Endothelial cell of umbilical vein (primary cell): ENCODE measurements at regions not wholly inside any gene's neighbourhood (a gene's known extent, or its start where the extent isn't known, plus 50 kb on each side); places are given as distances from the start of the nearest gene placed in this dataset.

ENCODE experiments used
- BruUV-seq: library from RNA; stranded (reverse); fragments of 400-500 nt; replicated peaks from 2 replicates; lab custom pipeline; 2021; lab: Mats Ljungman, UMichigan
- CTCF ChIA-PET: fragments of 300-600, 350-600 bp; sonication (Branson Sonifier 250); formaldehyde crosslinking; loops from one replicate; lab custom pipeline; 2021; ENCODE audit warnings: antibody characterized with exemption, inconsistent platforms; lab: Charles Lee
- POLR2A ChIA-PET: fragments of 300-600, 350-600 bp; sonication (Branson Sonifier 250); formaldehyde crosslinking; loops from one replicate; lab custom pipeline; 2021; ENCODE audit warnings: antibody characterized with exemption, inconsistent platforms; lab: Charles Lee
- DNase-seq: peaks from one replicate; pipeline ENCODE4 v3.0.0-alpha.2; 2011; ENCODE audit warnings: low read depth, low spot score
- FAIRE-seq: peaks from 2 replicates; lab custom pipeline; 2011; peaks lifted over from hg19 to GRCh38; lab: Jason Lieb, UNC
- H2AFZ ChIP-seq: 2 replicates; pipeline ENCODE4 v1.6.0; 2012; ENCODE audit warnings: low read depth, low read length, control low read depth, inconsistent platforms
- H3K27ac ChIP-seq: 2 replicates; pipeline ENCODE4 v1.5.1; 2011; ENCODE audit warnings: low read depth, mild to moderate bottlenecking, control low read depth, low read length, moderate library complexity; ENCODE audit not compliant: insufficient read depth
- H3K27me3 ChIP-seq, 2 experiments: 2 replicates each; pipeline versions ENCODE4 v1.6.0 to v1.6.1; 2011; ENCODE audit warnings: low read length in 2 of 2, mixed read lengths in 1 of 2; ENCODE audit not compliant: control insufficient read depth in 2 of 2, insufficient read depth in 2 of 2
- H3K36me3 ChIP-seq, 2 experiments: 2 replicates in 1 of 2; 3 replicates in 1 of 2; pipeline ENCODE4 v1.5.1; 2011; ENCODE audit warnings: low read length in 2 of 2, mild to moderate bottlenecking in 1 of 2, moderate library complexity in 1 of 2; ENCODE audit not compliant: control insufficient read depth in 2 of 2, insufficient read depth in 2 of 2; ENCODE audit errors: extremely low read depth in 1 of 2
- H3K4me1 ChIP-seq: 3 replicates; pipeline ENCODE4 v1.5.1; 2011; ENCODE audit warnings: mild to moderate bottlenecking, low read length; ENCODE audit not compliant: control insufficient read depth, insufficient read depth; ENCODE audit errors: extremely low read depth
- H3K4me2 ChIP-seq: 2 replicates; pipeline ENCODE4 v1.6.1; 2011; ENCODE audit warnings: low read length, control low read depth, mixed read lengths; ENCODE audit not compliant: insufficient read depth
- H3K4me3 ChIP-seq, 3 experiments: fragments of 200-600 bp in 1 of 3; sonication (generic), shearing (Covaris generic) in 1 of 3; replicated peaks in 1 of 3; 2 replicates each; pipeline ENCODE4 v1.5.1; 2011 to 2016; ENCODE audit warnings: control low read depth in 3 of 3, low read length in 3 of 3, mild to moderate bottlenecking in 2 of 3, inconsistent platforms in 1 of 3, low read depth in 1 of 3, moderate library complexity in 1 of 3; ENCODE audit not compliant: insufficient read depth in 1 of 3
- H3K79me2 ChIP-seq: 2 replicates; pipeline ENCODE4 v1.6.0; 2012; ENCODE audit warnings: low read length, inconsistent platforms; ENCODE audit not compliant: control insufficient read depth, insufficient read depth
- H3K9ac ChIP-seq: replicated peaks from 2 replicates; pipeline ENCODE3; 2011; ENCODE audit warnings: low read length, control low read depth; ENCODE audit not compliant: insufficient read depth; ENCODE audit errors: extremely low read depth
- H3K9me1 ChIP-seq: replicated peaks from 3 replicates; pipeline ENCODE4 v1.6.0; 2011; ENCODE audit warnings: mild to moderate bottlenecking, low read length; ENCODE audit not compliant: control insufficient read depth, insufficient read depth; ENCODE audit errors: extremely low read depth
- H3K9me3 ChIP-seq: replicated peaks from 2 replicates; pipeline ENCODE4 v1.5.1; 2012; ENCODE audit warnings: low read length, inconsistent platforms; ENCODE audit not compliant: control insufficient read depth, insufficient read depth
- H4K20me1 ChIP-seq: replicated peaks from 2 replicates; pipeline ENCODE3; 2011; ENCODE audit warnings: mild to moderate bottlenecking, low read length; ENCODE audit not compliant: control insufficient read depth, insufficient read depth; ENCODE audit errors: extremely low read depth
- CTCF ChIP-seq, 2 donors: IDR thresholded peaks; 1 replicate in 1 of 2; 2 replicates in 1 of 2; pipeline ENCODE4 v1.5.1; 2011; ENCODE audit warnings: low read length in 2 of 2, mild to moderate bottlenecking in 2 of 2, moderate library complexity in 2 of 2, control low read depth in 1 of 2, inconsistent platforms in 1 of 2, low read depth in 1 of 2; ENCODE audit not compliant: insufficient read depth in 1 of 2; ENCODE audit errors: extremely low read depth in 1 of 2
- EZH2 ChIP-seq: IDR thresholded peaks from 2 replicates; pipeline ENCODE4 v1.6.1; 2012; ENCODE audit warnings: borderline replicate concordance, low read depth, mild to moderate bottlenecking, moderate library complexity, low read length, inconsistent platforms; ENCODE audit not compliant: severe bottlenecking
- FOS ChIP-seq: IDR thresholded peaks from 2 replicates; pipeline ENCODE4 v1.6.1; 2011; ENCODE audit warnings: mild to moderate bottlenecking, low read length, moderate library complexity, borderline replicate concordance; ENCODE audit not compliant: insufficient read depth
- GATA2 ChIP-seq: IDR thresholded peaks from 2 replicates; pipeline ENCODE4 v1.7.0; 2011; ENCODE audit warnings: low read depth, mild to moderate bottlenecking, moderate library complexity, mixed read lengths, low read length; ENCODE audit not compliant: insufficient read length, insufficient read depth
- JUN ChIP-seq: IDR thresholded peaks from 2 replicates; pipeline ENCODE4 v1.6.1; 2011; ENCODE audit warnings: borderline replicate concordance, low read depth; ENCODE audit not compliant: insufficient read length, insufficient read depth
- MAX ChIP-seq: IDR thresholded peaks from 2 replicates; pipeline ENCODE4 v1.6.1; 2011; ENCODE audit not compliant: insufficient read depth, insufficient read length
- MYC ChIP-seq: IDR thresholded peaks from one replicate; pipeline ENCODE4 v1.6.1; 2011; ENCODE audit warnings: mild to moderate bottlenecking, low read depth, low read length
- POLR2A ChIP-seq: IDR thresholded peaks from 2 replicates; pipeline ENCODE4 v1.6.1; 2012; ENCODE audit warnings: low read depth, mild to moderate bottlenecking, control low read depth, low read length
- POLR2AphosphoS5 ChIP-seq: IDR thresholded peaks from 2 replicates; pipeline ENCODE4 v1.6.1; 2012; ENCODE audit warnings: low read depth, mild to moderate bottlenecking, control low read depth, low read length, moderate library complexity; ENCODE audit not compliant: insufficient read depth
- dilution Hi-C: fragments of 300-500 bp; cut with MboI; formaldehyde crosslinking; loops from one replicate; pipeline ENCODE4 v1.15.0; 2019; ENCODE audit warnings: low sequenced_read_pairs; ENCODE audit not compliant: extremely low pct_ligation_motif_present
- intact Hi-C: fragments of 100-400 bp; cut with micrococcal nuclease; formaldehyde crosslinking; loops from one replicate; pipeline ENCODE4 v1.10.0; 2022

GRCh38 chr1:178595491-178595890 is 82.6 kb downstream of the TEX35 start:
- Histone ChIP-seq H4K20me1 (no peaks in the 10 kb centered on the region), H3K9me3 (no peaks in the 10 kb centered on the region), H3K4me1 (peaks cover 9% of the 10 kb centered on the region), H3K27ac (no peak overlapping the region), H3K4me2 (no peak overlapping the region), H3K9me1 (no peaks in the 10 kb centered on the region), H3K4me3 (no peak overlapping the region), H3K36me3 (no peaks in the 10 kb centered on the region), H3K9ac (no peak overlapping the region), H3K79me2 (no peaks in the 10 kb centered on the region), H2AFZ (no peak overlapping the region), H3K27me3 (peaks cover 0 to 3% of the 10 kb centered on the region in 2 experiments)
- CTCF ChIA-PET: interaction anchor here (1.1 to 1.6 kb wide), 2 partner anchors 9 to 52 kb away, joined by 4 to 5 read pairs; no protein-coding TSS in a partner anchor
- dilution Hi-C loops (no loop called here), intact Hi-C loops (no loop called here)
- POLR2A ChIA-PET: no interaction called here
- BruUV-seq: no TSS peak
- FAIRE-seq (no peak), DNase-seq (no peak)
- TF ChIP-seq FOS (no peak), POLR2AphosphoS5 (no peak), MYC (no peak), CTCF (IDR thresholded peaks at IDR 0.05; ENCODE audit: extremely low read depth in 1 of 2, insufficient read depth in 1 of 2, low read depth in 1 of 2, low read length in 2 of 2) (no peak), MAX (no peak), JUN (no peak), POLR2A (no peak), GATA2 (no peak), EZH2 (no peak)
